ENCODE measurements at regions not wholly inside any gene's neighbourhood (a gene's known extent, or its start where the extent isn't known, plus 50 kb on each side); places are given as distances from the start of the nearest gene placed in this dataset.

- no peak for DNase-seq (ENCODE audit: low read depth)
- no peak for TF ChIP-seq CTCF (conservative IDR thresholded peaks at IDR 0.05; ENCODE audit: low read depth, low read length)
These were observed 181.9 kb upstream of the KIF2B start for GRCh38 chr17:53640808-53641207.

GRCh38 chr17:53635444-53635843 lies 187.3 kb upstream of the KIF2B start:
- DNase-seq (ENCODE audit: low read depth): no peak
- TF ChIP-seq CTCF (conservative IDR thresholded peaks at IDR 0.05; ENCODE audit: low read depth, low read length): no peak
- H3K4me3 ChIP-seq (ENCODE audit: low read depth, low read length): no peak overlapping the region

More at GRCh38 chr17:53640808-53641207, 181.9 kb upstream of the KIF2B start:
- no peak overlapping the region for H3K4me3 ChIP-seq (ENCODE audit: low read depth, low read length)

GRCh38 chr17:53633856-53634255 lies 188.9 kb upstream of the KIF2B start:
- no peak for DNase-seq (ENCODE audit: low read depth)
- TF ChIP-seq CTCF (conservative IDR thresholded peaks at IDR 0.05; ENCODE audit: low read depth, low read length): no peak
- no peak overlapping the region for H3K4me3 ChIP-seq (ENCODE audit: low read depth, low read length)

GRCh38 chr17:53631486-53631885 lies 191.2 kb upstream of the KIF2B start:
- no peak for TF ChIP-seq CTCF (conservative IDR thresholded peaks at IDR 0.05; ENCODE audit: low read depth, low read length)
- no peak for DNase-seq (ENCODE audit: low read depth)
- H3K4me3 ChIP-seq (ENCODE audit: low read depth, low read length): no peak overlapping the region

GRCh38 chr17:53630638-53631037 lies 192.1 kb upstream of the KIF2B start:
- H3K4me3 ChIP-seq (ENCODE audit: low read depth, low read length): no peak overlapping the region
- TF ChIP-seq CTCF (conservative IDR thresholded peaks at IDR 0.05; ENCODE audit: low read depth, low read length): peak; percentile 34
- no peak for DNase-seq (ENCODE audit: low read depth)

- H3K4me3 ChIP-seq (ENCODE audit: low read depth, low read length): no peak overlapping the region
- TF ChIP-seq CTCF (conservative IDR thresholded peaks at IDR 0.05; ENCODE audit: low read depth, low read length): no peak
- no peak for DNase-seq (ENCODE audit: low read depth)
These were observed 192.6 kb upstream of the KIF2B start for GRCh38 chr17:53630115-53630514.

GRCh38 chr17:53629188-53629587 lies 193.5 kb upstream of the KIF2B start:
- H3K4me3 ChIP-seq (ENCODE audit: low read depth, low read length): no peak overlapping the region
- DNase-seq (ENCODE audit: low read depth): no peak
- no peak for TF ChIP-seq CTCF (conservative IDR thresholded peaks at IDR 0.05; ENCODE audit: low read depth, low read length)

Data from epithelial cell of proximal tubule (primary cell).